ENCODE measurements at regions not wholly inside any gene's neighbourhood (a gene's known extent, or its start where the extent isn't known, plus 50 kb on each side); places are given as distances from the start of the nearest gene placed in this dataset.

GRCh38 chr6:104600639-104600931 is 259.1 kb downstream of the HACE1 start:
- H3K36me3 ChIP-seq (ENCODE audit: low read length), result no peaks in the 10 kb centered on the region
- no peak overlapping the region for H3K4me2 ChIP-seq (ENCODE audit: low read depth, low read length, poor library complexity, severe bottlenecking)
- no peaks in the 10 kb centered on the region for H3F3A ChIP-seq (ENCODE audit: insufficient read depth)
- H3K27ac ChIP-seq (ENCODE audit: low read depth, low read length), result no peak overlapping the region
- no peaks in the 10 kb centered on the region for H3K9me2 ChIP-seq (replicated peaks; ENCODE audit: insufficient read depth, low read length)
- no peaks in the 10 kb centered on the region for H3K79me2 ChIP-seq (ENCODE audit: insufficient read depth, low read length)
- no peak overlapping the region for H3K9ac ChIP-seq (ENCODE audit: low read length)
- H2AFZ ChIP-seq (ENCODE audit: low read depth, low read length, severe bottlenecking), result no peak overlapping the region
- no peaks in the 10 kb centered on the region; the same call in 1 of the 2 replicates for H3K27me3 ChIP-seq (ENCODE audit: low read length)
- TF ChIP-seq EZH2phosphoT487 (conservative IDR thresholded peaks at IDR 0.05; ENCODE audit: low read length) (no peak), CTCF (IDR thresholded peaks at IDR 0.05; ENCODE audit: insufficient read depth, low read length, poor library complexity, severe bottlenecking) (no peak)
- H3K4me3 ChIP-seq (ENCODE audit: insufficient read depth, low read length, poor library complexity, severe bottlenecking), result no peak overlapping the region
- no peaks in the 10 kb centered on the region for H4K20me1 ChIP-seq (ENCODE audit: low read depth, low read length)
- H3K9me3 ChIP-seq (ENCODE audit: insufficient read depth, low read length), result no peaks in the 10 kb centered on the region

- Histone ChIP-seq H2AFZ (ENCODE audit: low read depth, low read length, severe bottlenecking) (no peak overlapping the region), H3K27ac (ENCODE audit: low read depth, low read length) (no peak overlapping the region), H3K79me2 (ENCODE audit: insufficient read depth, low read length) (no peaks in the 10 kb centered on the region), H3F3A (ENCODE audit: insufficient read depth) (no peaks in the 10 kb centered on the region), H4K20me1 (ENCODE audit: low read depth, low read length) (no peaks in the 10 kb centered on the region), H3K9me3 (ENCODE audit: insufficient read depth, low read length) (no peaks in the 10 kb centered on the region), H3K27me3 (ENCODE audit: low read length) (no peaks in the 10 kb centered on the region; the same call in 1 of the 2 replicates), H3K9ac (ENCODE audit: low read length) (no peak overlapping the region), H3K4me3 (ENCODE audit: insufficient read depth, low read length, poor library complexity, severe bottlenecking) (no peak overlapping the region), H3K9me2 (replicated peaks; ENCODE audit: insufficient read depth, low read length) (no peaks in the 10 kb centered on the region), H3K36me3 (ENCODE audit: low read length) (no peaks in the 10 kb centered on the region), H3K4me2 (ENCODE audit: low read depth, low read length, poor library complexity, severe bottlenecking) (no peak overlapping the region)
- no peak for TF ChIP-seq CTCF (IDR thresholded peaks at IDR 0.05; ENCODE audit: insufficient read depth, low read length, poor library complexity, severe bottlenecking)
- no peak for TF ChIP-seq EZH2phosphoT487 (conservative IDR thresholded peaks at IDR 0.05; ENCODE audit: low read length)
Observed at GRCh38 chr6:104599821-104600638, 259.7 kb downstream of the HACE1 start.

- H3K9me2 ChIP-seq (replicated peaks; ENCODE audit: insufficient read depth, low read length), result no peaks in the 10 kb centered on the region
- H3K36me3 ChIP-seq (ENCODE audit: low read length), result no peaks in the 10 kb centered on the region
- H2AFZ ChIP-seq (ENCODE audit: low read depth, low read length, severe bottlenecking), result no peak overlapping the region
- no peaks in the 10 kb centered on the region for H3K27me3 ChIP-seq (ENCODE audit: low read length)
- H3K4me3 ChIP-seq (ENCODE audit: insufficient read depth, low read length, poor library complexity, severe bottlenecking), result no peak overlapping the region
- H3K27ac ChIP-seq (ENCODE audit: low read depth, low read length), result no peak overlapping the region
- H3F3A ChIP-seq (ENCODE audit: insufficient read depth), result no peaks in the 10 kb centered on the region
- H4K20me1 ChIP-seq (ENCODE audit: low read depth, low read length), result no peaks in the 10 kb centered on the region
- H3K79me2 ChIP-seq (ENCODE audit: insufficient read depth, low read length), result no peaks in the 10 kb centered on the region
- no peaks in the 10 kb centered on the region for H3K9me3 ChIP-seq (ENCODE audit: insufficient read depth, low read length)
- TF ChIP-seq CTCF (IDR thresholded peaks at IDR 0.05; ENCODE audit: insufficient read depth, low read length, poor library complexity, severe bottlenecking), result no peak
- no peak for TF ChIP-seq EZH2phosphoT487 (conservative IDR thresholded peaks at IDR 0.05; ENCODE audit: low read length)
- H3K9ac ChIP-seq (ENCODE audit: low read length), result no peak overlapping the region
- no peak overlapping the region for H3K4me2 ChIP-seq (ENCODE audit: low read depth, low read length, poor library complexity, severe bottlenecking)
Observed at GRCh38 chr6:104597541-104598050, 262.1 kb downstream of the HACE1 start.
